Neural cell (in vitro differentiated cells): ENCODE measurements at regions not wholly inside any gene's neighbourhood (a gene's known extent, or its start where the extent isn't known, plus 50 kb on each side); places are given as distances from the start of the nearest gene placed in this dataset.
A peak's percentile ranks its signal among the peaks of the same experiment; 100 is the strongest.

Experiments used
- H2AFZ ChIP-seq: fragments of 200-600, 300-800 bp; sonication (generic), shearing (Covaris generic); 2 replicates; pipeline ENCODE4 v1.6.0; 2014; ENCODE audit warnings: low read depth, mild to moderate bottlenecking, antibody characterized with exemption, low read length, moderate library complexity
- H3F3A ChIP-seq: fragments of 200-600 bp; shearing (Covaris generic); 2 replicates; pipeline ENCODE4 v1.6.1; 2016; ENCODE audit warnings: mild to moderate bottlenecking, moderate library complexity, mixed read lengths, antibody characterized with exemption, low read length; ENCODE audit not compliant: insufficient read depth, poor library complexity, severe bottlenecking
- H3K27ac ChIP-seq: fragments of 200-600, 300-800 bp; sonication (generic), shearing (Covaris generic); 2 replicates; pipeline ENCODE4 v1.5.1; 2014; ENCODE audit warnings: mild to moderate bottlenecking, low read length, moderate library complexity
- H3K27me3 ChIP-seq: fragments of 300-800, 200-600 bp; sonication (generic), shearing (Covaris generic); 2 replicates; pipeline ENCODE4 v1.6.0; 2014; ENCODE audit warnings: mild to moderate bottlenecking, low read depth, low read length, moderate library complexity; ENCODE audit not compliant: insufficient read depth
- H3K36me3 ChIP-seq: fragments of 300-800, 200-600 bp; sonication (generic), shearing (Covaris generic); 2 replicates; pipeline ENCODE4 v1.5.1; 2014; ENCODE audit warnings: mild to moderate bottlenecking, antibody characterized with exemption, low read length, moderate library complexity; ENCODE audit not compliant: insufficient read depth
- H3K4me2 ChIP-seq: fragments of 300-800, 200-600 bp; sonication (generic), shearing (Covaris generic); 2 replicates; pipeline ENCODE4 v1.6.0; 2014; ENCODE audit warnings: mild to moderate bottlenecking, low read length
- H3K4me3 ChIP-seq: fragments of 300-800, 200-600 bp; sonication (generic), shearing (Covaris generic); 2 replicates; pipeline ENCODE4 v1.5.1; 2014; ENCODE audit warnings: mild to moderate bottlenecking, low read length, moderate library complexity
- H3K79me2 ChIP-seq: fragments of 200-600 bp; shearing (Covaris generic); replicated peaks from 2 replicates; pipeline ENCODE4 v1.6.0; 2014; ENCODE audit warnings: mild to moderate bottlenecking, low read length, moderate library complexity; ENCODE audit not compliant: insufficient read depth
- H3K9ac ChIP-seq: fragments of 300-800, 200-600 bp; sonication (generic), shearing (Covaris generic); 2 replicates; pipeline ENCODE4 v1.6.1; 2016; ENCODE audit warnings: mild to moderate bottlenecking, low read length, mixed read lengths
- H3K9me2 ChIP-seq: fragments of 200-600 bp; shearing (Covaris generic); 2 replicates; pipeline ENCODE4 v1.6.1; 2016; ENCODE audit warnings: mild to moderate bottlenecking, low read length, mixed read lengths; ENCODE audit not compliant: insufficient read depth
- H3K9me3 ChIP-seq: fragments of 200-600, 300-800 bp; sonication (generic), shearing (Covaris generic); 2 replicates; pipeline ENCODE4 v1.6.1; 2016; ENCODE audit warnings: mild to moderate bottlenecking, mixed run types, low read length, moderate library complexity, mixed read lengths
- H4K20me1 ChIP-seq: fragments of 200-600 bp; shearing (Covaris generic); 2 replicates; pipeline ENCODE4 v1.6.1; 2016; ENCODE audit warnings: mild to moderate bottlenecking, mixed run types; ENCODE audit not compliant: insufficient read depth
- EP300 ChIP-seq: fragments of 450-650 bp; conservative IDR thresholded peaks from 2 replicates; pipeline ENCODE4 v1.6.1; 2014; ENCODE audit warnings: antibody characterized with exemption, mild to moderate bottlenecking, moderate library complexity; ENCODE audit not compliant: poor library complexity, severe bottlenecking
- EZH2 ChIP-seq: fragments of 200-600, 300-800 bp; shearing (Covaris generic), sonication (generic); IDR thresholded peaks from 2 replicates; pipeline ENCODE4 v1.6.1; 2014; ENCODE audit warnings: antibody characterized with exemption, low read length, borderline replicate concordance, mild to moderate bottlenecking; ENCODE audit not compliant: insufficient read depth, poor library complexity, severe bottlenecking
- MXI1 ChIP-seq: fragments of 450-650 bp; conservative IDR thresholded peaks from 2 replicates; pipeline ENCODE4 v1.6.1; 2014; ENCODE audit warnings: antibody characterized with exemption, mild to moderate bottlenecking; ENCODE audit not compliant: poor library complexity, severe bottlenecking
- POLR2AphosphoS5 ChIP-seq: IDR thresholded peaks from 2 replicates; pipeline ENCODE4 v1.6.1; 2012
- RAD21 ChIP-seq: fragments of 450-650 bp; conservative IDR thresholded peaks from 2 replicates; pipeline ENCODE4 v1.6.1; 2014; ENCODE audit warnings: antibody characterized with exemption, mild to moderate bottlenecking, moderate library complexity
- SMC3 ChIP-seq: fragments of 450-650 bp; conservative IDR thresholded peaks from 2 replicates; pipeline ENCODE4 v1.6.1; 2014; ENCODE audit warnings: antibody characterized with exemption, mild to moderate bottlenecking, moderate library complexity; ENCODE audit not compliant: poor library complexity
- TAF1 ChIP-seq: IDR thresholded peaks from 2 replicates; pipeline ENCODE4 v1.6.1; 2012; ENCODE audit warnings: low read depth
- TF ChIP-seq, protein P1 (sequence below): fragments of 450-650 bp; IDR thresholded peaks from 2 replicates; pipeline ENCODE4 v1.5.1; 2014; ENCODE audit warnings: antibody characterized with exemption, mild to moderate bottlenecking, moderate library complexity; ENCODE audit not compliant: poor library complexity, severe bottlenecking
- TF ChIP-seq, protein P2 (sequence below): IDR thresholded peaks from 2 replicates; pipeline ENCODE4 v1.6.1; 2012; ENCODE audit warnings: borderline replicate concordance

DNA sequence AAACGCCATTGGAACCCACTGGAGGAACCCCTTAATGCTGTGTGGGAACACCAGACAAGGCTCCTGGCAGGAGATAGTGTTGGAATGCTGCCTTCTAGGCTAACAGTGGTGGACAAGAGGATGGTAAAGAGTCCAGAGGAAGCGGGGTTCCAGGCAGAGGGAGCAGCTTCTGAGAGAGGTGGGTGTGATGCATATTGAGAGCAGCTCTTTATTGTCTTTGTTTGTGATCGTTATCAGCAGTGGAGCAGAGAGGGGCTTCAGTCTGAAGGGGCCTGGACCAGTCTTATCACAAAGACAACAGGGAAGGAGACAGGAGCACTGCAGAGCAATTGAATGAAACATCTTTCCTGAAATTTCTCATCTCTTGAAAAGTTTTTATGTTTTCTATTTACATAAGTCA is 106.8 kb upstream of the PLET1 start:
- Histone ChIP-seq H3F3A (no peaks in the 10 kb centered on the region), H3K9me2 (no peaks in the 10 kb centered on the region), H3K4me3 (no peak overlapping the region), H3K36me3 (no peaks in the 10 kb centered on the region), H3K27me3 (no peaks in the 10 kb centered on the region), H4K20me1 (no peaks in the 10 kb centered on the region), H3K79me2 (no peaks in the 10 kb centered on the region), H3K9ac (no peak overlapping the region), H3K4me2 (no peak overlapping the region), H3K27ac (peak overlapping the region; percentile 33), H2AFZ (no peak overlapping the region), H3K9me3 (no peaks in the 10 kb centered on the region)
- TF ChIP-seq POLR2AphosphoS5 = no peak
- TF ChIP-seq, protein P1, sequence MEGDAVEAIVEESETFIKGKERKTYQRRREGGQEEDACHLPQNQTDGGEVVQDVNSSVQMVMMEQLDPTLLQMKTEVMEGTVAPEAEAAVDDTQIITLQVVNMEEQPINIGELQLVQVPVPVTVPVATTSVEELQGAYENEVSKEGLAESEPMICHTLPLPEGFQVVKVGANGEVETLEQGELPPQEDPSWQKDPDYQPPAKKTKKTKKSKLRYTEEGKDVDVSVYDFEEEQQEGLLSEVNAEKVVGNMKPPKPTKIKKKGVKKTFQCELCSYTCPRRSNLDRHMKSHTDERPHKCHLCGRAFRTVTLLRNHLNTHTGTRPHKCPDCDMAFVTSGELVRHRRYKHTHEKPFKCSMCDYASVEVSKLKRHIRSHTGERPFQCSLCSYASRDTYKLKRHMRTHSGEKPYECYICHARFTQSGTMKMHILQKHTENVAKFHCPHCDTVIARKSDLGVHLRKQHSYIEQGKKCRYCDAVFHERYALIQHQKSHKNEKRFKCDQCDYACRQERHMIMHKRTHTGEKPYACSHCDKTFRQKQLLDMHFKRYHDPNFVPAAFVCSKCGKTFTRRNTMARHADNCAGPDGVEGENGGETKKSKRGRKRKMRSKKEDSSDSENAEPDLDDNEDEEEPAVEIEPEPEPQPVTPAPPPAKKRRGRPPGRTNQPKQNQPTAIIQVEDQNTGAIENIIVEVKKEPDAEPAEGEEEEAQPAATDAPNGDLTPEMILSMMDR = no peak
- TF ChIP-seq, protein P2, sequence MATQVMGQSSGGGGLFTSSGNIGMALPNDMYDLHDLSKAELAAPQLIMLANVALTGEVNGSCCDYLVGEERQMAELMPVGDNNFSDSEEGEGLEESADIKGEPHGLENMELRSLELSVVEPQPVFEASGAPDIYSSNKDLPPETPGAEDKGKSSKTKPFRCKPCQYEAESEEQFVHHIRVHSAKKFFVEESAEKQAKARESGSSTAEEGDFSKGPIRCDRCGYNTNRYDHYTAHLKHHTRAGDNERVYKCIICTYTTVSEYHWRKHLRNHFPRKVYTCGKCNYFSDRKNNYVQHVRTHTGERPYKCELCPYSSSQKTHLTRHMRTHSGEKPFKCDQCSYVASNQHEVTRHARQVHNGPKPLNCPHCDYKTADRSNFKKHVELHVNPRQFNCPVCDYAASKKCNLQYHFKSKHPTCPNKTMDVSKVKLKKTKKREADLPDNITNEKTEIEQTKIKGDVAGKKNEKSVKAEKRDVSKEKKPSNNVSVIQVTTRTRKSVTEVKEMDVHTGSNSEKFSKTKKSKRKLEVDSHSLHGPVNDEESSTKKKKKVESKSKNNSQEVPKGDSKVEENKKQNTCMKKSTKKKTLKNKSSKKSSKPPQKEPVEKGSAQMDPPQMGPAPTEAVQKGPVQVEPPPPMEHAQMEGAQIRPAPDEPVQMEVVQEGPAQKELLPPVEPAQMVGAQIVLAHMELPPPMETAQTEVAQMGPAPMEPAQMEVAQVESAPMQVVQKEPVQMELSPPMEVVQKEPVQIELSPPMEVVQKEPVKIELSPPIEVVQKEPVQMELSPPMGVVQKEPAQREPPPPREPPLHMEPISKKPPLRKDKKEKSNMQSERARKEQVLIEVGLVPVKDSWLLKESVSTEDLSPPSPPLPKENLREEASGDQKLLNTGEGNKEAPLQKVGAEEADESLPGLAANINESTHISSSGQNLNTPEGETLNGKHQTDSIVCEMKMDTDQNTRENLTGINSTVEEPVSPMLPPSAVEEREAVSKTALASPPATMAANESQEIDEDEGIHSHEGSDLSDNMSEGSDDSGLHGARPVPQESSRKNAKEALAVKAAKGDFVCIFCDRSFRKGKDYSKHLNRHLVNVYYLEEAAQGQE = no peak
- TF ChIP-seq EZH2 = no peak

DNA sequence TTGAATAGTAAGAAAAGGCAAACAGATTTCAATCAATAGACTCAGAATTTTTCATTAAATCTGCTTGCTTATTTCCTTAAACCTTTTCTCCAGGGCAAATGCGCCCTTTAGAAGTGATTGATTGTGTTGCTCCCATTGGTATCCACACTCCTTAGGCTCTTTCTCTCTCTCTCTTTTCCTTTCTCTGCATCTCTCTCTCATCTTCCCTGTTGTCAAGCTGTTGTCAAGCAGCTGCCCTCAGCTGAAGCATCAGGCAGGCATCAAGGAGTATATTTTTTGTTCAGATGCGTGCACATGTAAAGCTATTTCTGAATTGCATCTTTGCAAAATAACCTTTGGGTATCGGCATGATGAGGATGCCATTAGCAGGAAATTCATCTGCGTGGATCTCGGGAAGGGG is 107.2 kb upstream of the PLET1 start:
- peak overlapping the region; percentile 7 for H3K4me3 ChIP-seq
- no peaks in the 10 kb centered on the region for H3K9me3 ChIP-seq
- no peak overlapping the region for H3K4me2 ChIP-seq
- H3K9me2 ChIP-seq = no peaks in the 10 kb centered on the region
- H4K20me1 ChIP-seq = no peaks in the 10 kb centered on the region
- TF ChIP-seq, protein P2 = no peak
- TF ChIP-seq MXI1 = no peak
- TF ChIP-seq RAD21 = no peak
- TF ChIP-seq, protein P1 = no peak
- TF ChIP-seq EZH2 = no peak
- TF ChIP-seq POLR2AphosphoS5 = peak; percentile 40
- TF ChIP-seq SMC3 = no peak
- peak; percentile 57 for TF ChIP-seq EP300
- TF ChIP-seq TAF1 = no peak
- no peak overlapping the region for H3K9ac ChIP-seq
- H2AFZ ChIP-seq = no peak overlapping the region
- no peaks in the 10 kb centered on the region for H3K27me3 ChIP-seq
- peak overlapping the region; percentile 33 for H3K27ac ChIP-seq
- H3K79me2 ChIP-seq = no peaks in the 10 kb centered on the region
- no peaks in the 10 kb centered on the region for H3K36me3 ChIP-seq
- H3F3A ChIP-seq = no peaks in the 10 kb centered on the region
